ENCODE measurements at regions not wholly inside any gene's neighbourhood (a gene's known extent, or its start where the extent isn't known, plus 50 kb on each side); places are given as distances from the start of the nearest gene placed in this dataset.

DNA sequence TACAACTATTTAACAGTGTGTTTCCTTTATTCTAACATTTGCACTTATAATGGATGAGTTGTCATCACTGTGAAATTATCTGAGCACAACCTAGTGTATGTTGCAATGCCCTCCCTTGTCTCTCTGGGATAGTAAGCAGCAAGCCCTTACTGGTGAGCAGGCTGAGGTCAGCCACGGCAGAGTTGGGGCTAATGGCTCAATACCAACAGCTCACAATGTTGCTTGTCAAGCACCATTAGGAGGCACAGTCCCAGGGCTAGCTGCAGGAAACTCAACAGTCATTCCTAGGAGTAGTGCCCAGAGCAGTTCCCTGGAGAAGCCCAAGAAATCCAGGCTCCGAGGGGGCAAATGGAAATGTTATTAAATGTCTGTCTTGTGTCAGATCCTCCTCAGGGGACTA lies 858.4 kb downstream of the GRID1 start:
- WGBS, 2 donors (ENCODE audit: low coverage in 1 of 2): 74% methylated on average over 2 of the region's 2 CpGs; no CpG with 5 or more reads in 1 of the 2 donors
- intact Hi-C loops (cut with DNase I; ENCODE audit: low total_unique reads): no loop called here
- H3K27me3 ChIP-seq: no peaks in the 10 kb centered on the region
- DNase-seq: no peak
- no peak overlapping the region for H3K27ac ChIP-seq
- no peaks in the 10 kb centered on the region for H3K36me3 ChIP-seq
- H3K9me3 ChIP-seq: no peaks in the 10 kb centered on the region
- in situ Hi-C loops (cut with MboI; ENCODE audit: low pct_ligation_motif_present in 1 of 4, low pct_unique_long_range_greater_than_20kb in 1 of 4, low sequenced_read_pairs in 3 of 4): no loop called here
- no peak overlapping the region for H3K4me3 ChIP-seq
- no peak for TF ChIP-seq EP300 (IDR thresholded peaks at IDR 0.05; ENCODE audit: low read depth)
- no peak for TF ChIP-seq POLR2A (IDR thresholded peaks at IDR 0.05)
- no peak for TF ChIP-seq CTCF (IDR thresholded peaks at IDR 0.05)
- TF ChIP-seq POLR2AphosphoS5 (IDR thresholded peaks at IDR 0.05): no peak
- H3K4me1 ChIP-seq: no peaks in the 10 kb centered on the region

DNA sequence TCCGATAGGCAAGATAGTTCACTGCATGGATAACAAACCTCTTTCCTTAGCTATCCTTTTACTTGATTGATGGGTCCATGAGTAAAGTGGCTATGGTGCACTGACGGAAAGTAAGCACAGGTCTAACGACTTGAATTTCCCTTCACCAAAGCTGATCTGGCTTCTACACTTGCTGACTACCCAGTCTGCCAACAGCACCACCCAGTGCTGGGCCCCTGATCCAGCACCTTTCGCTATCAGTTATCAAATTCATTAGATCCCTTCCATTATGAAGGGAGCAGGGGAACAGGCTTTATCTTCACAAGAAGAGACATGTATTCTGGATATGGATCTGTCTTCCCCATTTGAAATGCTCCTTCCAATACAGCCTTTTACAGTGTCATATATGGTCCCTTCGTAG lies 855.9 kb downstream of the GRID1 start:
- DNase-seq: no peak
- Histone ChIP-seq H3K27ac (no peak overlapping the region), H3K9me3 (no peaks in the 10 kb centered on the region), H3K4me3 (no peak overlapping the region), H3K4me1 (no peaks in the 10 kb centered on the region), H3K27me3 (no peaks in the 10 kb centered on the region), H3K36me3 (no peaks in the 10 kb centered on the region)
- no peak for TF ChIP-seq POLR2AphosphoS5 (IDR thresholded peaks at IDR 0.05)
- intact Hi-C loops (cut with DNase I; ENCODE audit: low total_unique reads): no loop called here
- in situ Hi-C loops (cut with MboI; ENCODE audit: low pct_ligation_motif_present in 1 of 4, low pct_unique_long_range_greater_than_20kb in 1 of 4, low sequenced_read_pairs in 3 of 4): no loop called here
- 70 to 78% methylated on average over 4 to 5 of the region's 5 CpGs for WGBS, 2 donors (ENCODE audit: low coverage in 1 of 2)

- in situ Hi-C loops (cut with MboI; ENCODE audit: low pct_ligation_motif_present in 1 of 4, low pct_unique_long_range_greater_than_20kb in 1 of 4, low sequenced_read_pairs in 3 of 4) (no loop called here), intact Hi-C loops (cut with DNase I; ENCODE audit: low total_unique reads) (no loop called here)
- Histone ChIP-seq H3K9me3 (no peaks in the 10 kb centered on the region), H3K4me1 (no peaks in the 10 kb centered on the region), H3K27me3 (no peaks in the 10 kb centered on the region), H3K4me3 (no peak overlapping the region), H3K27ac (no peak overlapping the region), H3K36me3 (no peaks in the 10 kb centered on the region)
- no peak for DNase-seq
- 56% methylated on average over 1 of the region's 1 CpG; no CpG with 5 or more reads in 1 of the 2 donors for WGBS, 2 donors (ENCODE audit: low coverage in 1 of 2)
- TF ChIP-seq POLR2AphosphoS5 (IDR thresholded peaks at IDR 0.05) (no peak), EP300 (IDR thresholded peaks at IDR 0.05; ENCODE audit: low read depth) (no peak), CTCF (IDR thresholded peaks at IDR 0.05) (no peak), POLR2A (IDR thresholded peaks at IDR 0.05) (no peak)
These were observed 853.2 kb downstream of the GRID1 start for GRCh38 chr10:85513436-85513835.

GRCh38 chr10:85515316-85515715 lies 851.3 kb downstream of the GRID1 start:
- no peak overlapping the region for H3K4me3 ChIP-seq
- H3K36me3 ChIP-seq: no peaks in the 10 kb centered on the region
- intact Hi-C loops (cut with DNase I; ENCODE audit: low total_unique reads) (no loop called here), in situ Hi-C loops (cut with MboI; ENCODE audit: low pct_ligation_motif_present in 1 of 4, low pct_unique_long_range_greater_than_20kb in 1 of 4, low sequenced_read_pairs in 3 of 4) (no loop called here)
- H3K27ac ChIP-seq: no peak overlapping the region
- WGBS, 2 donors (ENCODE audit: low coverage in 1 of 2): 60 to 61% methylated on average over 1 to 4 of the region's 4 CpGs
- TF ChIP-seq POLR2A (IDR thresholded peaks at IDR 0.05) (no peak), POLR2AphosphoS5 (IDR thresholded peaks at IDR 0.05) (no peak), EP300 (IDR thresholded peaks at IDR 0.05; ENCODE audit: low read depth) (no peak), CTCF (IDR thresholded peaks at IDR 0.05) (no peak)
- H3K9me3 ChIP-seq: no peaks in the 10 kb centered on the region
- H3K4me1 ChIP-seq: no peaks in the 10 kb centered on the region
- H3K27me3 ChIP-seq: no peaks in the 10 kb centered on the region
- no peak for DNase-seq

DNA sequence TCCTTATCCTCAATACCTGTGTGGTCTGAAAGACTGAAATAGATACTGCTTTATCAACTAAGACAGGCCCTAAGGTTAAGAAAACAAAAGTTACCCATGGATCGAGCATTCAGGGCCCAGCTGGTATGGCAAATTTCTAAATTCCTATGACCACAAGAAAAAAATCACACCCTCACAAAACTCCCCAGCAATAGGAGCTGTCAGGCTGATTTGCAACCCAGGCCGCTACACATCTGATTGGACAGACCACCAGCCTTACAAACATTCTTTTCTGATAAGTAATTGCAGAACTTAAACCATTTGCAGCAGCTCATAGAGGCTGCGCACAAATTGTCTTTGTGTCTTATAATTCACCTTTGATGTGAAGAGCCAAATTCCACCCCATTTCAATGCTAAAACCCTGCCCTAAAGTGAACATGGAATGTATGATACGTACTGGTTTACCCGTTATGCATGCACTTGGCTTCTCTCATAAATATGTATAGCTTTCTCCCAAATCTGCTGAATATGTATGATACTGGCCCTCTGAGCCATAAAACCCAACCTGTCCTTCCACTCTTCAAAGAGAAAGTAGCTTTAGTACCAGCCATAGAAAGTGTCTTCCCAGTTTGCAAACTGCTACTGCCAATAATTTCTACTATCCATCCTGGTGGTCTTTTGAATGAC lies 842.5 kb downstream of the GRID1 start:
- in situ Hi-C loops (cut with MboI; ENCODE audit: low pct_ligation_motif_present in 1 of 4, low pct_unique_long_range_greater_than_20kb in 1 of 4, low sequenced_read_pairs in 3 of 4) (no loop called here), intact Hi-C loops (cut with DNase I; ENCODE audit: low total_unique reads) (no loop called here)
- 66 to 76% methylated on average over 5 of the region's 5 CpGs for WGBS, 2 donors (ENCODE audit: low coverage in 1 of 2)
- TF ChIP-seq POLR2AphosphoS5 (IDR thresholded peaks at IDR 0.05) (no peak), CTCF (IDR thresholded peaks at IDR 0.05) (no peak), POLR2A (IDR thresholded peaks at IDR 0.05) (no peak), EP300 (IDR thresholded peaks at IDR 0.05; ENCODE audit: low read depth) (no peak)
- Histone ChIP-seq H3K4me1 (no peaks in the 10 kb centered on the region), H3K36me3 (no peaks in the 10 kb centered on the region), H3K27ac (no peak overlapping the region), H3K4me3 (no peak overlapping the region), H3K27me3 (no peaks in the 10 kb centered on the region), H3K9me3 (no peaks in the 10 kb centered on the region)
- DNase-seq: no peak

Data from transverse colon (tissue), 4 donors.